Activated CD4-positive, alpha-beta T cell treated with anti-CD3 and anti-CD28 coated beads, Interleukin-2, amount 10 ng/mL, durations not matched to agents 24 days and 14 days (primary cell): ENCODE measurements at regions not wholly inside any gene's neighbourhood (a gene's known extent, or its start where the extent isn't known, plus 50 kb on each side); places are given as distances from the start of the nearest gene placed in this dataset.
"Not testable (repeated sequence)": the region's sequence is repeated elsewhere in the genome, so short reads cannot be mapped to it uniquely, and the experiment has no call there.

Source experiments
- DNase-seq: peaks from one replicate; pipeline ENCODE4 v3.0.0; 2022
- H3K27ac Mint-ChIP-seq: one replicate; pipeline ENCODE4 v1.8.0; 2022; ENCODE audit warnings: mild to moderate bottlenecking, mixed read lengths
- H3K27me3 Mint-ChIP-seq: one replicate; pipeline ENCODE4 v1.8.0; 2022; ENCODE audit warnings: mixed read lengths
- H3K36me3 Mint-ChIP-seq: one replicate; pipeline ENCODE4 v1.8.0; 2022; ENCODE audit warnings: low read depth, mild to moderate bottlenecking, mixed read lengths
- H3K4me1 Mint-ChIP-seq: one replicate; pipeline ENCODE4 v1.8.0; 2021; ENCODE audit warnings: mixed read lengths
- H3K4me3 Mint-ChIP-seq: one replicate; pipeline ENCODE4 v1.8.0; 2022; ENCODE audit warnings: mild to moderate bottlenecking, moderate library complexity, mixed read lengths
- H3K9me3 Mint-ChIP-seq: one replicate; pipeline ENCODE4 v1.8.0; 2021; ENCODE audit warnings: mixed read lengths
- intact Hi-C: fragments of 100-400 bp; cut with micrococcal nuclease; formaldehyde crosslinking; loops from one replicate; pipeline ENCODE4 v1.15.1; 2023

GRCh38 chr6:148641836-148642235 lies 105.0 kb upstream of the UST start:
- H3K27me3 Mint-ChIP-seq, H3K36me3 Mint-ChIP-seq, H3K4me3 Mint-ChIP-seq, H3K27ac Mint-ChIP-seq, H3K4me1 Mint-ChIP-seq, DNase-seq, H3K9me3 Mint-ChIP-seq, intact Hi-C loops: not testable (repeated sequence)

- H3K36me3 Mint-ChIP-seq, H3K4me3 Mint-ChIP-seq, DNase-seq, H3K4me1 Mint-ChIP-seq, H3K27me3 Mint-ChIP-seq, intact Hi-C loops, H3K9me3 Mint-ChIP-seq, H3K27ac Mint-ChIP-seq: not testable (repeated sequence)
These were observed 103.6 kb upstream of the UST start for GRCh38 chr6:148643208-148643607.

GRCh38 chr6:148645049-148645448 lies 101.8 kb upstream of the UST start:
- H3K27ac Mint-ChIP-seq, H3K36me3 Mint-ChIP-seq, DNase-seq, H3K4me1 Mint-ChIP-seq, H3K9me3 Mint-ChIP-seq, H3K4me3 Mint-ChIP-seq, intact Hi-C loops, H3K27me3 Mint-ChIP-seq: not testable (repeated sequence)

GRCh38 chr6:148648754-148649453 lies 97.9 kb upstream of the UST start:
- no peaks in the 10 kb centered on the region for H3K36me3 Mint-ChIP-seq
- no peak for DNase-seq
- H3K9me3 Mint-ChIP-seq, result peaks cover 10% of the 10 kb centered on the region
- H3K4me1 Mint-ChIP-seq, result no peaks in the 10 kb centered on the region
- peaks cover 3% of the 10 kb centered on the region for H3K27me3 Mint-ChIP-seq
- H3K27ac Mint-ChIP-seq, result no peak overlapping the region
- intact Hi-C loops, result no loop called here
- H3K4me3 Mint-ChIP-seq, result no peak overlapping the region

- H3K27me3 Mint-ChIP-seq, result peaks cover 3% of the 10 kb centered on the region
- no peak overlapping the region for H3K27ac Mint-ChIP-seq
- peaks cover 10% of the 10 kb centered on the region for H3K9me3 Mint-ChIP-seq
- H3K4me1 Mint-ChIP-seq, result no peaks in the 10 kb centered on the region
- no peak for DNase-seq
- intact Hi-C loops, result no loop called here
- no peak overlapping the region for H3K4me3 Mint-ChIP-seq
- no peaks in the 10 kb centered on the region for H3K36me3 Mint-ChIP-seq
These were observed 97.3 kb upstream of the UST start for GRCh38 chr6:148649454-148649963.

- peaks cover 10% of the 10 kb centered on the region for H3K9me3 Mint-ChIP-seq
- no peak for DNase-seq
- H3K4me1 Mint-ChIP-seq, result no peaks in the 10 kb centered on the region
- intact Hi-C loops, result no loop called here
- no peak overlapping the region for H3K27ac Mint-ChIP-seq
- H3K4me3 Mint-ChIP-seq, result no peak overlapping the region
- peaks cover 3% of the 10 kb centered on the region for H3K27me3 Mint-ChIP-seq
- H3K36me3 Mint-ChIP-seq, result no peaks in the 10 kb centered on the region
These were observed 95.8 kb upstream of the UST start for GRCh38 chr6:148650941-148651505.

GRCh38 chr6:148652205-148652604 lies 94.6 kb upstream of the UST start:
- Mint-ChIP-seq H3K27me3 (peaks cover 3% of the 10 kb centered on the region), H3K27ac (no peak overlapping the region), H3K36me3 (no peaks in the 10 kb centered on the region), H3K4me1 (no peaks in the 10 kb centered on the region), H3K9me3 (peaks cover 10% of the 10 kb centered on the region), H3K4me3 (no peak overlapping the region)
- intact Hi-C loops, result no loop called here
- DNase-seq, result no peak

- Mint-ChIP-seq H3K9me3 (peaks cover 10% of the 10 kb centered on the region), H3K27me3 (peaks cover 3% of the 10 kb centered on the region), H3K4me1 (no peaks in the 10 kb centered on the region), H3K4me3 (no peak overlapping the region), H3K27ac (no peak overlapping the region), H3K36me3 (no peaks in the 10 kb centered on the region)
- DNase-seq, result no peak
- intact Hi-C loops, result no loop called here
These were observed 93.6 kb upstream of the UST start for GRCh38 chr6:148653138-148653776.

GRCh38 chr6:148657048-148657447 lies 89.8 kb upstream of the UST start:
- DNase-seq, result no peak
- Mint-ChIP-seq H3K36me3 (no peaks in the 10 kb centered on the region), H3K27me3 (peaks cover 6% of the 10 kb centered on the region), H3K27ac (no peak overlapping the region), H3K9me3 (peaks cover 10% of the 10 kb centered on the region), H3K4me3 (no peak overlapping the region), H3K4me1 (no peaks in the 10 kb centered on the region)
- intact Hi-C loops, result no loop called here

GRCh38 chr6:148658681-148659430 lies 88.0 kb upstream of the UST start:
- Mint-ChIP-seq H3K36me3 (no peaks in the 10 kb centered on the region), H3K27me3 (peaks cover 8% of the 10 kb centered on the region), H3K4me3 (no peak overlapping the region), H3K9me3 (peaks cover 4% of the 10 kb centered on the region), H3K4me1 (no peaks in the 10 kb centered on the region), H3K27ac (no peak overlapping the region)
- intact Hi-C loops, result no loop called here
- no peak for DNase-seq

GRCh38 chr6:148667395-148667794 lies 79.4 kb upstream of the UST start:
- Mint-ChIP-seq H3K4me3 (no peak overlapping the region), H3K4me1 (no peaks in the 10 kb centered on the region), H3K9me3 (peaks cover 27% of the 10 kb centered on the region), H3K36me3 (no peaks in the 10 kb centered on the region), H3K27me3 (peaks cover 2% of the 10 kb centered on the region), H3K27ac (no peak overlapping the region)
- no peak for DNase-seq
- intact Hi-C loops, result no loop called here

GRCh38 chr6:148671085-148671484 lies 75.7 kb upstream of the UST start:
- intact Hi-C loops, result no loop called here
- no peaks in the 10 kb centered on the region for H3K27me3 Mint-ChIP-seq
- peaks cover 33% of the 10 kb centered on the region for H3K9me3 Mint-ChIP-seq
- no peaks in the 10 kb centered on the region for H3K36me3 Mint-ChIP-seq
- no peak overlapping the region for H3K4me3 Mint-ChIP-seq
- H3K27ac Mint-ChIP-seq, result no peak overlapping the region
- no peak for DNase-seq
- no peaks in the 10 kb centered on the region for H3K4me1 Mint-ChIP-seq

GRCh38 chr6:148671952-148672351 lies 74.9 kb upstream of the UST start:
- no peak for DNase-seq
- no peaks in the 10 kb centered on the region for H3K27me3 Mint-ChIP-seq
- peaks cover 26% of the 10 kb centered on the region for H3K9me3 Mint-ChIP-seq
- H3K4me1 Mint-ChIP-seq, result no peaks in the 10 kb centered on the region
- intact Hi-C loops, result no loop called here
- no peaks in the 10 kb centered on the region for H3K36me3 Mint-ChIP-seq
- no peak overlapping the region for H3K4me3 Mint-ChIP-seq
- no peak overlapping the region for H3K27ac Mint-ChIP-seq

GRCh38 chr6:148674306-148674705 lies 72.5 kb upstream of the UST start:
- intact Hi-C loops, result no loop called here
- no peak for DNase-seq
- Mint-ChIP-seq H3K27me3 (peaks cover 2% of the 10 kb centered on the region), H3K9me3 (peaks cover 11% of the 10 kb centered on the region), H3K4me3 (no peak overlapping the region), H3K4me1 (no peaks in the 10 kb centered on the region), H3K36me3 (no peaks in the 10 kb centered on the region), H3K27ac (no peak overlapping the region)
